GM10248 (cell line): ENCODE measurements at regions not wholly inside any gene's neighbourhood (a gene's known extent, or its start where the extent isn't known, plus 50 kb on each side); places are given as distances from the start of the nearest gene placed in this dataset.

Experiments used
- CTCF ChIA-PET: fragments of 300-600 bp; sonication (Branson Sonifier 250); formaldehyde crosslinking; extraction: SDS; loops from one replicate; lab custom pipeline; 2021; ENCODE audit warnings: antibody characterized with exemption; lab: Yijun Ruan, JAX
- POLR2A ChIA-PET: fragments of 350-650 bp; sonication (Branson Sonifier 250); formaldehyde crosslinking; extraction: SDS; loops from one replicate; lab custom pipeline; 2020; ENCODE audit warnings: antibody characterized with exemption; lab: Yijun Ruan, JAX
- DNase-seq: peaks from one replicate; pipeline ENCODE4 v3.0.0; 2012; ENCODE audit errors: extremely low spot score
- CTCF ChIP-seq: IDR thresholded peaks from 2 replicates; pipeline ENCODE4 v1.5.1; 2012; ENCODE audit warnings: mild to moderate bottlenecking, low read depth; ENCODE audit errors: extremely low read depth, missing control alignments, control extremely low read depth

- POLR2A ChIA-PET: no interaction called here
- CTCF ChIA-PET: interaction anchor here (1.4 kb wide), 1 partner anchor 10 kb away, joined by 4 read pairs; no protein-coding TSS in a partner anchor
- TF ChIP-seq CTCF: no peak
- DNase-seq: no peak
Measured at GRCh38 chr14:35921745-35922144, 95.6 kb downstream of the BRMS1L start.
